ENCODE measurements at regions not wholly inside any gene's neighbourhood (a gene's known extent, or its start where the extent isn't known, plus 50 kb on each side); places are given as distances from the start of the nearest gene placed in this dataset.

- TF ChIP-seq CTCF (conservative IDR thresholded peaks at IDR 0.05; ENCODE audit: low read depth, low read length), result no peak
- no peak overlapping the region for H3K4me3 ChIP-seq (ENCODE audit: low read depth, low read length)
- no peak for DNase-seq (ENCODE audit: low read depth)
These were observed 531.8 kb upstream of the SALL1 start for GRCh38 chr16:51682905-51683304.

- DNase-seq (ENCODE audit: low read depth), result no peak
- no peak for TF ChIP-seq CTCF (conservative IDR thresholded peaks at IDR 0.05; ENCODE audit: low read depth, low read length)
- no peak overlapping the region for H3K4me3 ChIP-seq (ENCODE audit: low read depth, low read length)
These were observed 523.5 kb upstream of the SALL1 start for GRCh38 chr16:51674615-51675014.

GRCh38 chr16:51670527-51670926 lies 519.5 kb upstream of the SALL1 start:
- no peak overlapping the region for H3K4me3 ChIP-seq (ENCODE audit: low read depth, low read length)
- TF ChIP-seq CTCF (conservative IDR thresholded peaks at IDR 0.05; ENCODE audit: low read depth, low read length), result no peak
- no peak for DNase-seq (ENCODE audit: low read depth)

GRCh38 chr16:51666821-51667220 lies 515.8 kb upstream of the SALL1 start:
- no peak for TF ChIP-seq CTCF (conservative IDR thresholded peaks at IDR 0.05; ENCODE audit: low read depth, low read length)
- no peak for DNase-seq (ENCODE audit: low read depth)
- no peak overlapping the region for H3K4me3 ChIP-seq (ENCODE audit: low read depth, low read length)

GRCh38 chr16:51666074-51666473 lies 515.0 kb upstream of the SALL1 start:
- no peak for TF ChIP-seq CTCF (conservative IDR thresholded peaks at IDR 0.05; ENCODE audit: low read depth, low read length)
- H3K4me3 ChIP-seq (ENCODE audit: low read depth, low read length), result no peak overlapping the region
- DNase-seq (ENCODE audit: low read depth), result no peak

GRCh38 chr16:51665436-51665998 lies 514.4 kb upstream of the SALL1 start:
- no peak overlapping the region for H3K4me3 ChIP-seq (ENCODE audit: low read depth, low read length)
- no peak for TF ChIP-seq CTCF (conservative IDR thresholded peaks at IDR 0.05; ENCODE audit: low read depth, low read length)
- DNase-seq (ENCODE audit: low read depth), result no peak

GRCh38 chr16:51658531-51658930 lies 507.5 kb upstream of the SALL1 start:
- TF ChIP-seq CTCF (conservative IDR thresholded peaks at IDR 0.05; ENCODE audit: low read depth, low read length), result no peak
- H3K4me3 ChIP-seq (ENCODE audit: low read depth, low read length), result no peak overlapping the region
- DNase-seq (ENCODE audit: low read depth), result no peak

Measured in epithelial cell of proximal tubule (primary cell).